GM18951 (cell line): ENCODE measurements at regions not wholly inside any gene's neighbourhood (a gene's known extent, or its start where the extent isn't known, plus 50 kb on each side); places are given as distances from the start of the nearest gene placed in this dataset.

Experiments used
- POLR2A ChIP-seq: IDR thresholded peaks from 4 replicates; pipeline ENCODE4 v1.6.1; 2011; ENCODE audit warnings: mild to moderate bottlenecking; ENCODE audit not compliant: insufficient read length, insufficient read depth; ENCODE audit errors: extremely low read depth
- in situ Hi-C: fragments of 300-500 bp; cut with MboI; formaldehyde crosslinking; loops from one replicate; pipeline ENCODE4 v1.12.0; 2022; ENCODE audit warnings: low sequenced_read_pairs, mixed read lengths, inconsistent platforms; ENCODE audit not compliant: unreplicated experiment

GRCh38 chr18:78670778-78671391 is 308.7 kb upstream of the SALL3 start:
- TF ChIP-seq POLR2A = no peak
- in situ Hi-C loops = no loop called here

GRCh38 chr18:78671551-78671950 is 308.1 kb upstream of the SALL3 start:
- in situ Hi-C loops = no loop called here
- TF ChIP-seq POLR2A = no peak

GRCh38 chr18:78672862-78673446 is 306.7 kb upstream of the SALL3 start:
- no peak for TF ChIP-seq POLR2A
- in situ Hi-C loops = no loop called here

- TF ChIP-seq POLR2A = no peak
- in situ Hi-C loops = no loop called here
These were observed 305.9 kb upstream of the SALL3 start for GRCh38 chr18:78673516-78674321.

- no peak for TF ChIP-seq POLR2A
- in situ Hi-C loops = no loop called here
These were observed 304.4 kb upstream of the SALL3 start for GRCh38 chr18:78675231-78675630.

GRCh38 chr18:78676622-78677482 is 302.8 kb upstream of the SALL3 start:
- no peak for TF ChIP-seq POLR2A
- in situ Hi-C loops = no loop called here

GRCh38 chr18:78677483-78678317 is 301.9 kb upstream of the SALL3 start:
- no peak for TF ChIP-seq POLR2A
- in situ Hi-C loops = no loop called here

- in situ Hi-C loops = no loop called here
- TF ChIP-seq POLR2A = no peak
These were observed 301.3 kb upstream of the SALL3 start for GRCh38 chr18:78678318-78678695.

GRCh38 chr18:78679031-78679430 is 300.6 kb upstream of the SALL3 start:
- no peak for TF ChIP-seq POLR2A
- in situ Hi-C loops = no loop called here

GRCh38 chr18:78679613-78680260 is 299.9 kb upstream of the SALL3 start:
- in situ Hi-C loops = no loop called here
- no peak for TF ChIP-seq POLR2A

- TF ChIP-seq POLR2A = no peak
- in situ Hi-C loops = no loop called here
These were observed 298.2 kb upstream of the SALL3 start for GRCh38 chr18:78681396-78681795.

GRCh38 chr18:78681934-78682333 is 297.7 kb upstream of the SALL3 start:
- in situ Hi-C loops = no loop called here
- TF ChIP-seq POLR2A = no peak
